ENCODE measurements at regions not wholly inside any gene's neighbourhood (a gene's known extent, or its start where the extent isn't known, plus 50 kb on each side); places are given as distances from the start of the nearest gene placed in this dataset.

- no peak overlapping the region for H2AFZ ChIP-seq (ENCODE audit: low read depth, low read length, poor library complexity, severe bottlenecking)
- no peak for ATAC-seq
- no peak for TF ChIP-seq RAD21 (IDR thresholded peaks at IDR 0.05; ENCODE audit: low read depth)
- no peak for TF ChIP-seq SRF (IDR thresholded peaks at IDR 0.05; ENCODE audit: low read depth)
- TF ChIP-seq CTCF (IDR thresholded peaks at IDR 0.05 in 2 of 3, conservative IDR thresholded peaks at IDR 0.05 in 1 of 3; ENCODE audit: borderline replicate concordance in 1 of 3, insufficient read depth in 1 of 3, low read depth in 2 of 3, low read length in 2 of 3): no peak
- no peak for TF ChIP-seq YY1 (IDR thresholded peaks at IDR 0.05; ENCODE audit: extremely low read depth, insufficient replicate concordance, low read depth, low read length)
- TF ChIP-seq ELF1 (IDR thresholded peaks at IDR 0.05; ENCODE audit: borderline replicate concordance, low read depth): no peak
- no peak for TF ChIP-seq SP1 (IDR thresholded peaks at IDR 0.05; ENCODE audit: low read depth)
- TF ChIP-seq ZBTB33 (IDR thresholded peaks at IDR 0.05; ENCODE audit: extremely low read depth, insufficient replicate concordance, low read length): no peak
- no peak for TF ChIP-seq POLR2A (IDR thresholded peaks at IDR 0.05; ENCODE audit: borderline replicate concordance, extremely low read depth, insufficient read depth, insufficient read length)
- TF ChIP-seq ZFX (IDR thresholded peaks at IDR 0.05): no peak
- no peak for TF ChIP-seq SIN3A (IDR thresholded peaks at IDR 0.05; ENCODE audit: low read depth)
- no peak for TF ChIP-seq ATF3 (IDR thresholded peaks at IDR 0.05)
- TF ChIP-seq JUND (IDR thresholded peaks at IDR 0.05): no peak
- no peak for TF ChIP-seq FOSL1 (IDR thresholded peaks at IDR 0.05; ENCODE audit: low read depth)
- no peak for TF ChIP-seq POLR2AphosphoS5 (IDR thresholded peaks at IDR 0.05; ENCODE audit: low read depth, low read length)
- no peaks in the 10 kb centered on the region for H3K79me2 ChIP-seq (ENCODE audit: insufficient read depth, low read length)
- H3K27ac ChIP-seq (ENCODE audit: low read depth, low read length): no peak overlapping the region
- no peaks in the 10 kb centered on the region for H3K4me1 ChIP-seq (ENCODE audit: control insufficient read depth in 1 of 2, insufficient read depth in 2 of 2, low read length in 2 of 2)
- intact Hi-C loops (cut with micrococcal nuclease): no loop called here
- CTCF ChIA-PET: no interaction called here
- RAD21 ChIA-PET (ENCODE audit: low non-redundant PET in 1 of 2, low total read pairs in 2 of 2, uncharacterized antibody in 2 of 2, unreplicated experiment in 2 of 2): no interaction called here
- H3K9ac ChIP-seq (ENCODE audit: low read length): no peak overlapping the region
- DNase-seq (ENCODE audit: low read depth, low spot score): no peak
- peaks cover 3% of the 10 kb centered on the region; the same call in 1 of the 2 replicates for H3K9me2 ChIP-seq (ENCODE audit: insufficient read depth)
- H3K27me3 ChIP-seq (ENCODE audit: insufficient read depth, low read length): no peaks in the 10 kb centered on the region
- H4K20me1 ChIP-seq (ENCODE audit: insufficient read depth): no peaks in the 10 kb centered on the region
- H3K9me3 ChIP-seq (ENCODE audit: control insufficient read depth in 1 of 2, insufficient read depth in 1 of 2, low read depth in 1 of 2, low read length in 2 of 2): no peaks in the 10 kb centered on the region
- no peak overlapping the region for H3K4me2 ChIP-seq (ENCODE audit: low read length)
- no TSS peak for BruUV-seq (replicated peaks)
- POLR2A ChIA-PET: no interaction called here
- H3K4me3 ChIP-seq (replicated peaks in 1 of 2; ENCODE audit: low read depth in 1 of 2, low read length in 2 of 2): no peak overlapping the region
- H3K36me3 ChIP-seq (ENCODE audit: control insufficient read depth in 1 of 2, insufficient read depth in 2 of 2, low read length in 2 of 2): no peaks in the 10 kb centered on the region
Measured at GRCh38 chr12:60349232-60349978, 753.6 kb downstream of the SLC16A7 start.
